ENCODE measurements at regions not wholly inside any gene's neighbourhood (a gene's known extent, or its start where the extent isn't known, plus 50 kb on each side); places are given as distances from the start of the nearest gene placed in this dataset.

DNA sequence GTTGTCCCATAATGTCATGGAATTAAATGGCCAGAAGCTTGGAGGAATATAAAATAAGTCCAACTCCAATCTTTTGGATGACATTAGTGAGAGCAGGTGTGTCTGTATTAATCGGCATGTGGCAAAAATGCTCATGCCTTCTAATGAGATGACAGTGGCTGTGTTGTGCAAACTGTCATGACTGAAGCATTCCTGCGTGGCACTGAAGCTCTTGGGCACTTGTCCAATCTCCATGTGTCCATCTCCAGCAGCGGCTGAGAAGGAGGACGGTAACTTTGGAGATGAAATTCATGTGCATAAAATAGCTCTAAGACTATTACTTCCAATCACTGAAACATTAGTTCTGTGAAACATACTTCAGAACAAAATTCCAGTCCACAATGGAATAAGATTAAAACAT, 697.5 kb upstream of the GRAMD2B start:
- TF ChIP-seq, protein P1, sequence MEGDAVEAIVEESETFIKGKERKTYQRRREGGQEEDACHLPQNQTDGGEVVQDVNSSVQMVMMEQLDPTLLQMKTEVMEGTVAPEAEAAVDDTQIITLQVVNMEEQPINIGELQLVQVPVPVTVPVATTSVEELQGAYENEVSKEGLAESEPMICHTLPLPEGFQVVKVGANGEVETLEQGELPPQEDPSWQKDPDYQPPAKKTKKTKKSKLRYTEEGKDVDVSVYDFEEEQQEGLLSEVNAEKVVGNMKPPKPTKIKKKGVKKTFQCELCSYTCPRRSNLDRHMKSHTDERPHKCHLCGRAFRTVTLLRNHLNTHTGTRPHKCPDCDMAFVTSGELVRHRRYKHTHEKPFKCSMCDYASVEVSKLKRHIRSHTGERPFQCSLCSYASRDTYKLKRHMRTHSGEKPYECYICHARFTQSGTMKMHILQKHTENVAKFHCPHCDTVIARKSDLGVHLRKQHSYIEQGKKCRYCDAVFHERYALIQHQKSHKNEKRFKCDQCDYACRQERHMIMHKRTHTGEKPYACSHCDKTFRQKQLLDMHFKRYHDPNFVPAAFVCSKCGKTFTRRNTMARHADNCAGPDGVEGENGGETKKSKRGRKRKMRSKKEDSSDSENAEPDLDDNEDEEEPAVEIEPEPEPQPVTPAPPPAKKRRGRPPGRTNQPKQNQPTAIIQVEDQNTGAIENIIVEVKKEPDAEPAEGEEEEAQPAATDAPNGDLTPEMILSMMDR (conservative IDR thresholded peaks at IDR 0.05; ENCODE audit: low read length): no peak
- no peak for TF ChIP-seq EZH2phosphoT487 (IDR thresholded peaks at IDR 0.05; ENCODE audit: borderline replicate concordance, low read depth, low read length)
